B cell (primary cell): ENCODE measurements at regions not wholly inside any gene's neighbourhood (a gene's known extent, or its start where the extent isn't known, plus 50 kb on each side); places are given as distances from the start of the nearest gene placed in this dataset.

Source experiments
- ATAC-seq: fragments of 200-7000 bp; cut with Tn5 transposase; one replicate; pipeline ENCODE4 v1.10.0; 2021; ENCODE audit warnings: low read depth, mild to moderate bottlenecking, moderate number of reproducible peaks, moderate library complexity
- CTCF ChIA-PET: fragments of 350-600 bp; sonication (Branson Sonifier 250); formaldehyde crosslinking; loops from one replicate; lab custom pipeline; 2021; ENCODE audit warnings: antibody characterized with exemption, inconsistent platforms; lab: Charles Lee
- POLR2A ChIA-PET: fragments of 350-600 bp; sonication (Branson Sonifier 250); formaldehyde crosslinking; loops from one replicate; lab custom pipeline; 2021; ENCODE audit warnings: antibody characterized with exemption; lab: Charles Lee
- DNase-seq: peaks from one replicate; pipeline ENCODE4 v3.0.0; 2013
- H2AFZ ChIP-seq: 2 replicates; pipeline ENCODE4 v1.6.1; 2012; ENCODE audit warnings: mild to moderate bottlenecking, low read depth, low read length; ENCODE audit not compliant: insufficient read depth, poor library complexity, severe bottlenecking
- H3K27ac ChIP-seq, 2 donors: 1 replicate in 1 of 2; 2 replicates in 1 of 2; pipeline ENCODE4 v1.5.1; 2012 to 2013; ENCODE audit warnings: low read length in 2 of 2, mild to moderate bottlenecking in 2 of 2, moderate library complexity in 1 of 2
- H3K27me3 ChIP-seq, 4 experiments: fragments of 200-600 bp in 1 of 4; sonication (generic) in 1 of 4; replicated peaks in 1 of 4; 1 replicate in 2 of 4; 2 replicates in 2 of 4; pipeline versions ENCODE4 v1.6.1 to v1.7.0; 2013 to 2016; ENCODE audit warnings: low read length in 3 of 4, mild to moderate bottlenecking in 2 of 4, mixed read lengths in 1 of 4, moderate library complexity in 1 of 4; ENCODE audit not compliant: insufficient read depth in 4 of 4, control insufficient read depth in 3 of 4; ENCODE audit errors: control extremely low read depth in 1 of 4
- H3K36me3 ChIP-seq, 2 experiments: replicated peaks in 1 of 2; 1 replicate in 1 of 2; 2 replicates in 1 of 2; pipeline versions ENCODE4 v1.6.1 to v1.7.1; 2013; ENCODE audit warnings: low read length in 1 of 2; ENCODE audit not compliant: insufficient read depth in 2 of 2, control insufficient read depth in 1 of 2; ENCODE audit errors: control extremely low read depth in 1 of 2, extremely low read depth in 1 of 2
- H3K4me1 ChIP-seq, 2 donors: fragments of 200-600 bp in 1 of 2; sonication (generic) in 1 of 2; 1 replicate in 1 of 2; 2 replicates in 1 of 2; pipeline versions ENCODE4 v1.5.1 to v1.6.1; 2013 to 2017; ENCODE audit warnings: low read length in 2 of 2; ENCODE audit not compliant: control insufficient read depth in 2 of 2, insufficient read depth in 2 of 2
- H3K4me2 ChIP-seq: replicated peaks from 2 replicates; pipeline ENCODE3; 2012; ENCODE audit warnings: mild to moderate bottlenecking, low read depth, low read length; ENCODE audit not compliant: poor library complexity, severe bottlenecking
- H3K4me3 ChIP-seq, 5 experiments: fragments of 200-600 bp in 1 of 5; sonication (generic) in 1 of 5; 1 replicate in 3 of 5; 2 replicates in 2 of 5; pipeline versions ENCODE4 v1.5.1 to v1.7.0; 2011 to 2016; ENCODE audit warnings: low read length in 4 of 5, mild to moderate bottlenecking in 4 of 5, low read depth in 2 of 5, control low read depth in 1 of 5, moderate library complexity in 1 of 5; ENCODE audit not compliant: insufficient read depth in 1 of 5; ENCODE audit errors: control extremely low read depth in 1 of 5, extremely low read depth in 1 of 5
- H3K79me2 ChIP-seq: fragments of 200-600 bp; sonication (generic); one replicate; pipeline ENCODE4 v1.6.0; 2016; ENCODE audit warnings: low read length; ENCODE audit not compliant: control insufficient read depth, insufficient read depth
- H3K9ac ChIP-seq: fragments of 200-600 bp; sonication (generic); 2 replicates; pipeline ENCODE4 v1.6.1; 2017; ENCODE audit warnings: mild to moderate bottlenecking, low read length, moderate library complexity
- H3K9me3 ChIP-seq, 3 donors: one replicate each; pipeline versions ENCODE4 v1.6.1 to v1.7.1; 2013; ENCODE audit warnings: low read length in 2 of 3; ENCODE audit not compliant: control insufficient read depth in 2 of 3, insufficient read depth in 1 of 3; ENCODE audit errors: control extremely low read depth in 1 of 3
- H4K20me1 ChIP-seq: 2 replicates; pipeline ENCODE4 v1.6.0; 2012; ENCODE audit warnings: mild to moderate bottlenecking, low read length; ENCODE audit not compliant: insufficient read depth, control insufficient read depth, poor library complexity, severe bottlenecking
- H3K27ac Mint-ChIP-seq: one replicate; pipeline ENCODE4 v1.8.0; 2021; ENCODE audit warnings: mixed read lengths
- H3K27me3 Mint-ChIP-seq: one replicate; pipeline ENCODE4 v1.8.0; 2021; ENCODE audit warnings: mixed read lengths
- H3K4me1 Mint-ChIP-seq: one replicate; pipeline ENCODE4 v1.8.0; 2021; ENCODE audit warnings: mixed read lengths
- H3K4me3 Mint-ChIP-seq: one replicate; pipeline ENCODE4 v1.8.0; 2021; ENCODE audit warnings: mixed read lengths
- H3K9me3 Mint-ChIP-seq: one replicate; pipeline ENCODE4 v1.8.0; 2022; ENCODE audit warnings: mixed read lengths; ENCODE audit not compliant: insufficient read depth
- CTCF ChIP-seq: fragments of 200-600 bp; IDR thresholded peaks from one replicate; pipeline ENCODE4 v1.8.0; 2022; ENCODE audit warnings: antibody characterized with exemption, mild to moderate bottlenecking
- EZH2 ChIP-seq: IDR thresholded peaks from 2 replicates; pipeline ENCODE4 v1.6.1; 2012; ENCODE audit warnings: borderline replicate concordance, low read depth, mild to moderate bottlenecking, moderate library complexity, low read length; ENCODE audit not compliant: insufficient read depth, poor library complexity, severe bottlenecking
- WGBS: methylation state at CpG from one replicate; pipeline ENCODE4 v1.1.5; 2013; ENCODE audit warnings: missing lambda C conversion rate; ENCODE audit not compliant: insufficient coverage; 5-methylcytosine and 5-hydroxymethylcytosine counted together
- intact Hi-C: fragments of 100-400 bp; cut with micrococcal nuclease; formaldehyde crosslinking; loops from one replicate; pipeline ENCODE4 v1.10.0; 2022

DNA sequence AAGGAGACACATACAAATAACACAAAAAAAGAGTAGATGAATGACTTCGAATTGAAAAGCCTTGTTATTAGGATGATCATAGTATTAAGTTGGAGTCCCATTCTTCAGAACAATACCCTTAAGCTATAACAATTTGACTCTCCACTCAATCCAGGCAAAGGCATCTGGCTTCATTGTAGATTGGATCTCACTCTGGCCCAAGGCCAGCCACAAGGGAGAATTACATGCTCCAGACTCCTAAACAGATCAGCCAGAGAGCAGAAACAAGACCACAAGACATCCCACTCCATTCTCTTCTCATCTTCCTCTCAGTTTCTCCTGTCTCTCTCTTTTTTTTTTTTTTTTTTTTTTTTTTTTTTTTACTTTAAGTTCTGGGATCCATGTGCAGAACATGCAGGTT, 213.9 kb downstream of the DHX15 start:
- no peaks in the 10 kb centered on the region for H3K36me3 ChIP-seq
- no peaks in the 10 kb centered on the region for H3K79me2 ChIP-seq
- no peaks in the 10 kb centered on the region for H4K20me1 ChIP-seq
- no peaks in the 10 kb centered on the region for H3K27me3 Mint-ChIP-seq
- intact Hi-C loops, result no loop called here
- ChIA-PET CTCF (no interaction called here), POLR2A (no interaction called here)
- no peak overlapping the region for H3K27ac ChIP-seq
- H3K4me1 ChIP-seq, result no peaks in the 10 kb centered on the region
- no peaks in the 10 kb centered on the region for H3K4me1 Mint-ChIP-seq
- H3K9ac ChIP-seq, result no peak overlapping the region
- WGBS, result no CpG with 5 or more reads among the region's 1 CpG
- no peak for ATAC-seq
- TF ChIP-seq EZH2 (no peak), CTCF (no peak)
- H2AFZ ChIP-seq, result no peak overlapping the region
- no peak overlapping the region for H3K27ac Mint-ChIP-seq
- H3K27me3 ChIP-seq, result no peaks in the 10 kb centered on the region
- no peak overlapping the region for H3K4me3 Mint-ChIP-seq
- DNase-seq, result no peak
- H3K4me3 ChIP-seq, result no peak overlapping the region
- H3K9me3 Mint-ChIP-seq, result peaks cover 2% of the 10 kb centered on the region
- H3K4me2 ChIP-seq, result no peak overlapping the region
- no peaks in the 10 kb centered on the region for H3K9me3 ChIP-seq

DNA sequence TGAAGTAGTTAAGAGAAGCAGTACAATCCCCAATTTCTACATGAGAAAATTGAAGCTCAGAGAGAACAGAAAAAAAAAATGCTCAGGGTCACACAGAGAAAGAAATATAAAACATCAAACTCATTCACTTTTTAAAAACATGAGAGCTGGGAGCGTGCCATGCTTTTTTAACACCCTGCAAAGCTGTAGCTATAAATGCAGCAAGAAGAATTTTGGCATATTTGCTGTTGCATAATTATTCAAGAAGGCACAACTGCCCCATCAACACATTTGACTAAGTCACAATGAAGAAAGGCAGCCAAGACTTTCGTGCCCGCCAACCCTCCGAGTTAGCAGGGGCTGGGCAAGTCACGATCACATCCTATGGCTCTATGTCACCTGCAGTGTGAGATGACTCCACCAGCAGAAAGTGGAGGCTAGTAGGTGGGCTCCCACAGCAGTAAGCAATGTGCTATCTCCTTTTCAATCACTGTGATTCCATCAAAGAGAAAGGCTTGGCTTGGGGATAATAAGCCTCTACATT, 214.8 kb downstream of the DHX15 start:
- no peak overlapping the region for H3K4me3 Mint-ChIP-seq
- DNase-seq (no peak), ATAC-seq (no peak)
- Histone ChIP-seq H3K4me3 (no peak overlapping the region), H3K9me3 (no peaks in the 10 kb centered on the region), H3K36me3 (no peaks in the 10 kb centered on the region), H4K20me1 (no peaks in the 10 kb centered on the region), H3K79me2 (no peaks in the 10 kb centered on the region), H3K9ac (no peak overlapping the region), H3K4me1 (no peaks in the 10 kb centered on the region), H2AFZ (no peak overlapping the region), H3K27me3 (no peaks in the 10 kb centered on the region), H3K27ac (no peak overlapping the region), H3K4me2 (no peak overlapping the region)
- intact Hi-C loops, result no loop called here
- no peaks in the 10 kb centered on the region for H3K27me3 Mint-ChIP-seq
- POLR2A ChIA-PET, result no interaction called here
- H3K27ac Mint-ChIP-seq, result no peak overlapping the region
- WGBS, result 82% methylated on average over 4 of the region's 5 CpGs
- CTCF ChIA-PET, result no interaction called here
- H3K4me1 Mint-ChIP-seq, result no peaks in the 10 kb centered on the region
- no peak for TF ChIP-seq CTCF
- no peak for TF ChIP-seq EZH2
- peaks cover 2% of the 10 kb centered on the region for H3K9me3 Mint-ChIP-seq
